WTC11 (cell line): ENCODE measurements at regions not wholly inside any gene's neighbourhood (a gene's known extent, or its start where the extent isn't known, plus 50 kb on each side); places are given as distances from the start of the nearest gene placed in this dataset.
"Not testable (repeated sequence)": the region's sequence is repeated elsewhere in the genome, so short reads cannot be mapped to it uniquely, and the experiment has no call there.

Experiments used
- ATAC-seq: fragments of 200-7000 bp; cut with Tn5 transposase; 2 replicates; pipeline ENCODE4 v1.10.0; 2021; ENCODE audit warnings: mild to moderate bottlenecking, moderate library complexity
- CTCF ChIA-PET: fragments of 300-600 bp; sonication (Branson Sonifier 250); formaldehyde crosslinking; loops from one replicate; lab custom pipeline; 2021; ENCODE audit warnings: antibody characterized with exemption; lab: Charles Lee
- POLR2A ChIA-PET: fragments of 350-600 bp; sonication (Branson Sonifier 250); formaldehyde crosslinking; loops from one replicate; lab custom pipeline; 2021; ENCODE audit warnings: antibody characterized with exemption; lab: Charles Lee
- DNase-seq: peaks from one replicate; pipeline ENCODE4 v3.0.0; 2021; ENCODE audit warnings: low spot score
- H3K27ac Mint-ChIP-seq: 2 replicates; pipeline ENCODE4 v1.8.0; 2021; ENCODE audit warnings: mixed read lengths
- H3K27me3 Mint-ChIP-seq: 2 replicates; pipeline ENCODE4 v1.8.0; 2021; ENCODE audit warnings: low read depth, mild to moderate bottlenecking, moderate library complexity, mixed read lengths
- H3K36me3 Mint-ChIP-seq: 2 replicates; pipeline ENCODE4 v1.8.0; 2021; ENCODE audit warnings: mixed read lengths
- H3K4me1 Mint-ChIP-seq: 2 replicates; pipeline ENCODE4 v1.8.0; 2022; ENCODE audit warnings: mixed read lengths
- H3K4me3 Mint-ChIP-seq: 2 replicates; pipeline ENCODE4 v1.8.0; 2021; ENCODE audit warnings: mild to moderate bottlenecking, moderate library complexity, mixed read lengths
- H3K9me3 Mint-ChIP-seq: 2 replicates; pipeline ENCODE4 v1.8.0; 2021; ENCODE audit warnings: mixed read lengths
- ATF2 ChIP-seq: sonication (generic); formaldehyde crosslinking; IDR thresholded peaks from 2 replicates; pipeline ENCODE4 v1.8.1; 2022; ENCODE audit warnings: low read depth, missing genetic modification reagents, borderline replicate concordance
- GTF2I ChIP-seq: fragments of 250-450 bp; sonication (Bioruptor Pico); conservative IDR thresholded peaks from 2 replicates; pipeline ENCODE4 v1.4.0; 2021; ENCODE audit warnings: mild to moderate bottlenecking
- IRF2 ChIP-seq: sonication (generic); formaldehyde crosslinking; IDR thresholded peaks from 2 replicates; pipeline ENCODE4 v1.8.0; 2022; ENCODE audit warnings: low read depth, missing genetic modification reagents, borderline replicate concordance
- JAZF1 ChIP-seq: fragments of 250-450 bp; sonication (Bioruptor Pico); IDR thresholded peaks from 2 replicates; pipeline ENCODE4 v1.9.0; 2021; ENCODE audit warnings: moderate library complexity, mild to moderate bottlenecking, inconsistent platforms
- MYBL2 ChIP-seq: sonication (generic); formaldehyde crosslinking; IDR thresholded peaks from 2 replicates; pipeline ENCODE4 v1.8.1; 2023; ENCODE audit warnings: mild to moderate bottlenecking, moderate library complexity, missing genetic modification reagents
- RORB ChIP-seq: fragments of 250-450 bp; sonication (Bioruptor Pico); IDR thresholded peaks from 2 replicates; pipeline ENCODE4 v1.9.0; 2021; ENCODE audit warnings: mild to moderate bottlenecking
- SMAD4 ChIP-seq: sonication (generic); formaldehyde crosslinking; IDR thresholded peaks from 2 replicates; pipeline ENCODE4 v1.8.0; 2022; ENCODE audit warnings: mild to moderate bottlenecking, missing genetic modification reagents
- USF1 ChIP-seq: sonication (generic); formaldehyde crosslinking; IDR thresholded peaks from 2 replicates; pipeline ENCODE4 v1.8.0; 2022; ENCODE audit warnings: mild to moderate bottlenecking, missing genetic modification reagents
- ZNF423 ChIP-seq: fragments of 250-450 bp; sonication (Bioruptor Pico); IDR thresholded peaks from 2 replicates; pipeline ENCODE4 v2.1.2; 2022; ENCODE audit warnings: mild to moderate bottlenecking, moderate library complexity
- ZNF425 ChIP-seq: fragments of 250-450 bp; sonication (Bioruptor Pico); conservative IDR thresholded peaks from 2 replicates; pipeline ENCODE4 v1.9.0; 2021; ENCODE audit warnings: mild to moderate bottlenecking
- ZNF512 ChIP-seq: sonication (generic); formaldehyde crosslinking; IDR thresholded peaks from 2 replicates; pipeline ENCODE4 v1.8.1; 2022; ENCODE audit warnings: missing genetic modification reagents, borderline replicate concordance
- TF ChIP-seq, protein P1 (sequence below): sonication (generic); formaldehyde crosslinking; IDR thresholded peaks from 2 replicates; pipeline ENCODE4 v1.8.0; 2023; ENCODE audit warnings: missing genetic modification reagents, mild to moderate bottlenecking, borderline replicate concordance

GRCh38 chr5:30149526-30149925 lies 1044.0 kb upstream of the CDH6 start:
- Mint-ChIP-seq H3K9me3 (peaks cover 36% of the 10 kb centered on the region), H3K27ac (no peak overlapping the region), H3K4me3 (no peak overlapping the region)
- DNase-seq = no peak
- POLR2A ChIA-PET = no interaction called here
- TF ChIP-seq MYBL2 (CRISPR knock-in tag) (no peak), RORB (CRISPR knock-in tag) (no peak), GTF2I (CRISPR knock-in tag) (no peak), SMAD4 (CRISPR knock-in tag) (no peak), USF1 (CRISPR knock-in tag) (no peak), ZNF423 (CRISPR knock-in tag) (no peak), ZNF425 (no peak)
- TF ChIP-seq, protein P1, sequence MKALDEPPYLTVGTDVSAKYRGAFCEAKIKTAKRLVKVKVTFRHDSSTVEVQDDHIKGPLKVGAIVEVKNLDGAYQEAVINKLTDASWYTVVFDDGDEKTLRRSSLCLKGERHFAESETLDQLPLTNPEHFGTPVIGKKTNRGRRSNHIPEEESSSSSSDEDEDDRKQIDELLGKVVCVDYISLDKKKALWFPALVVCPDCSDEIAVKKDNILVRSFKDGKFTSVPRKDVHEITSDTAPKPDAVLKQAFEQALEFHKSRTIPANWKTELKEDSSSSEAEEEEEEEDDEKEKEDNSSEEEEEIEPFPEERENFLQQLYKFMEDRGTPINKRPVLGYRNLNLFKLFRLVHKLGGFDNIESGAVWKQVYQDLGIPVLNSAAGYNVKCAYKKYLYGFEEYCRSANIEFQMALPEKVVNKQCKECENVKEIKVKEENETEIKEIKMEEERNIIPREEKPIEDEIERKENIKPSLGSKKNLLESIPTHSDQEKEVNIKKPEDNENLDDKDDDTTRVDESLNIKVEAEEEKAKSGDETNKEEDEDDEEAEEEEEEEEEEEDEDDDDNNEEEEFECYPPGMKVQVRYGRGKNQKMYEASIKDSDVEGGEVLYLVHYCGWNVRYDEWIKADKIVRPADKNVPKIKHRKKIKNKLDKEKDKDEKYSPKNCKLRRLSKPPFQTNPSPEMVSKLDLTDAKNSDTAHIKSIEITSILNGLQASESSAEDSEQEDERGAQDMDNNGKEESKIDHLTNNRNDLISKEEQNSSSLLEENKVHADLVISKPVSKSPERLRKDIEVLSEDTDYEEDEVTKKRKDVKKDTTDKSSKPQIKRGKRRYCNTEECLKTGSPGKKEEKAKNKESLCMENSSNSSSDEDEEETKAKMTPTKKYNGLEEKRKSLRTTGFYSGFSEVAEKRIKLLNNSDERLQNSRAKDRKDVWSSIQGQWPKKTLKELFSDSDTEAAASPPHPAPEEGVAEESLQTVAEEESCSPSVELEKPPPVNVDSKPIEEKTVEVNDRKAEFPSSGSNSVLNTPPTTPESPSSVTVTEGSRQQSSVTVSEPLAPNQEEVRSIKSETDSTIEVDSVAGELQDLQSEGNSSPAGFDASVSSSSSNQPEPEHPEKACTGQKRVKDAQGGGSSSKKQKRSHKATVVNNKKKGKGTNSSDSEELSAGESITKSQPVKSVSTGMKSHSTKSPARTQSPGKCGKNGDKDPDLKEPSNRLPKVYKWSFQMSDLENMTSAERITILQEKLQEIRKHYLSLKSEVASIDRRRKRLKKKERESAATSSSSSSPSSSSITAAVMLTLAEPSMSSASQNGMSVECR (CRISPR knock-in tag) = no peak
- TF ChIP-seq, all 79 proteins: peak for 0
- Mint-ChIP-seq H3K4me1 (peaks cover 18% of the 10 kb centered on the region), H3K36me3 (peaks cover 24% of the 10 kb centered on the region), H3K27me3 (no peaks in the 10 kb centered on the region)
- CTCF ChIA-PET = no interaction called here
- ATAC-seq = no peak

DNA sequence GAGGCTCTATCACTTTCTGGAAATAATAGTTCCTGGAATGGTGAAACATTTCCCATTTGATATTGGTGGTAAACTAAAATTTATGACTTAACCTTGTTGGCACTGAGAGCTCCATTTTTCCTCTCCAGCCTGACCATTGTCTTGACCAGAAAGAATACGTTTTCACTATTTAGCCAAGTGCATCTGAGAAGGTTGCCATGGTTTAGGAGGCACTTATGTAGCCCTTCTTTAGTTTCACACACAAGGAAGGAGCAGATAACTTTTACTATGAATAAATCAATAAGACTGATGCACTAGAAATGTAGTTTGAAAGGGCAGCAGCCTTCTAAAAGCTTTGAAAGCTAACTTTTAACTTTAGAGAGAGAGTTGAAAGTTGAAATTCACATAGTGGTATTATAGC lies 1045.5 kb upstream of the CDH6 start:
- DNase-seq (no peak), ATAC-seq (no peak)
- Mint-ChIP-seq H3K9me3 (peaks cover 46% of the 10 kb centered on the region), H3K4me3 (no peak overlapping the region), H3K27ac (no peak overlapping the region), H3K4me1 (peaks cover 12% of the 10 kb centered on the region), H3K36me3 (peaks cover 34% of the 10 kb centered on the region), H3K27me3 (peaks cover 6% of the 10 kb centered on the region)
- TF ChIP-seq IRF2 (CRISPR knock-in tag) = no peak
- no peak for TF ChIP-seq ATF2
- TF ChIP-seq JAZF1 (CRISPR knock-in tag) = no peak
- POLR2A ChIA-PET = no interaction called here
- CTCF ChIA-PET = no interaction called here

DNA sequence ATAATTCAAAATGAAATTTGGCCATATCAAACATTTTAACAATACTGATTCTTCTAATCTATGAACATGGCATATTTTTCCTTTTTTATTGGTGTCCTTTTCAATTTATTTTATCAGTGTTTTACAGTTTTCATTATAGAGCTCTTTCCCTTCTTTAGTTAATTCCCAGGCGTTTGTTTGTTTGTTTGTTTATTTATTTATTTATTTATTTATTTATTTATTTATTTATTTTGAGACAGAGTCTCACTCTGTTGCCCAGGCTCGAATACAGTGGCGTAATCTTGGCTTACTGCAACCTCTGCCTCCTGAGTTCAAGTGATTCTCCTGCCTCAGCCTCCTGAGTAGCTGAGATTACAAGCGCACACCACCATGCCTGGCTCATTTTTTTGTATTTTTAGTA lies 1049.4 kb upstream of the CDH6 start:
- H3K27ac Mint-ChIP-seq, DNase-seq, ATAC-seq, H3K4me1 Mint-ChIP-seq, H3K27me3 Mint-ChIP-seq, H3K4me3 Mint-ChIP-seq, CTCF ChIA-PET, POLR2A ChIA-PET: not testable (repeated sequence)
- peaks cover 48% of the 10 kb centered on the region for H3K9me3 Mint-ChIP-seq
- H3K36me3 Mint-ChIP-seq = peaks cover 39% of the 10 kb centered on the region

- ATAC-seq (no peak), DNase-seq (no peak)
- H3K9me3 Mint-ChIP-seq = peaks cover 48% of the 10 kb centered on the region
- POLR2A ChIA-PET = no interaction called here
- H3K27ac Mint-ChIP-seq = no peak overlapping the region
- no peaks in the 10 kb centered on the region; the same call in 1 of the 2 replicates for H3K4me1 Mint-ChIP-seq
- CTCF ChIA-PET = no interaction called here
- H3K36me3 Mint-ChIP-seq = peaks cover 39% of the 10 kb centered on the region
- H3K4me3 Mint-ChIP-seq = no peak overlapping the region
- TF ChIP-seq JAZF1 (CRISPR knock-in tag) (no peak), ZNF512 (CRISPR knock-in tag) (no peak)
- H3K27me3 Mint-ChIP-seq = peaks cover 7% of the 10 kb centered on the region
These were observed 1051.1 kb upstream of the CDH6 start for GRCh38 chr5:30142432-30142831.
